IPS-NIHi11 (cell line): ENCODE measurements at regions not wholly inside any gene's neighbourhood (a gene's known extent, or its start where the extent isn't known, plus 50 kb on each side); places are given as distances from the start of the nearest gene placed in this dataset.

ENCODE experiments used
- DNase-seq: peaks from one replicate; pipeline ENCODE4 v3.0.0; 2012; ENCODE audit warnings: mixed read lengths, low spot score

GRCh38 chr6:169082817-169083507, 170.7 kb downstream of the THBS2 start:
- no peak for DNase-seq

GRCh38 chr6:169082093-169082492, 171.6 kb downstream of the THBS2 start:
- DNase-seq = no peak

- DNase-seq = no peak
Observed at GRCh38 chr6:169081248-169081647, 172.4 kb downstream of the THBS2 start.

GRCh38 chr6:169079650-169080049, 174.0 kb downstream of the THBS2 start:
- DNase-seq = no peak

- no peak for DNase-seq
Observed at GRCh38 chr6:169078399-169079145, 175.1 kb downstream of the THBS2 start.

- DNase-seq = no peak
Observed at GRCh38 chr6:169075915-169076654, 177.6 kb downstream of the THBS2 start.

- DNase-seq = no peak
Observed at GRCh38 chr6:169075211-169075914, 178.3 kb downstream of the THBS2 start.

- no peak for DNase-seq
Observed at GRCh38 chr6:169074526-169074925, 179.1 kb downstream of the THBS2 start.

- no peak for DNase-seq
Observed at GRCh38 chr6:169073311-169073710, 180.3 kb downstream of the THBS2 start.

GRCh38 chr6:169072127-169073042, 181.3 kb downstream of the THBS2 start:
- no peak for DNase-seq

- DNase-seq = no peak
Observed at GRCh38 chr6:169071394-169071793, 182.3 kb downstream of the THBS2 start.

GRCh38 chr6:169070506-169071176, 183.0 kb downstream of the THBS2 start:
- no peak for DNase-seq

GRCh38 chr6:169069356-169069755, 184.3 kb downstream of the THBS2 start:
- no peak for DNase-seq

- no peak for DNase-seq
Observed at GRCh38 chr6:169064194-169064593, 189.5 kb downstream of the THBS2 start.

- DNase-seq = no peak
Observed at GRCh38 chr6:169062272-169062671, 191.4 kb downstream of the THBS2 start.

GRCh38 chr6:169058634-169059033, 195.0 kb downstream of the THBS2 start:
- no peak for DNase-seq

GRCh38 chr6:169052462-169052861, 201.2 kb downstream of the THBS2 start:
- no peak for DNase-seq

GRCh38 chr6:169051371-169051770, 202.3 kb downstream of the THBS2 start:
- DNase-seq = no peak

- DNase-seq = no peak
Observed at GRCh38 chr6:169048865-169049205, 204.8 kb downstream of the THBS2 start.

GRCh38 chr6:169048185-169048864, 205.3 kb downstream of the THBS2 start:
- DNase-seq = no peak
